A673 (cell line): ENCODE measurements at regions not wholly inside any gene's neighbourhood (a gene's known extent, or its start where the extent isn't known, plus 50 kb on each side); places are given as distances from the start of the nearest gene placed in this dataset.

Source experiments
- BruUV-seq: library from RNA; stranded (reverse); fragments of 400-500 nt; replicated peaks from 2 replicates; lab custom pipeline; 2021; lab: Mats Ljungman, UMichigan
- CTCF ChIA-PET: fragments of 300-600 bp; sonication (Branson Sonifier 250); formaldehyde crosslinking; loops from one replicate; lab custom pipeline; 2022; ENCODE audit warnings: antibody characterized with exemption; lab: Charles Lee
- POLR2A ChIA-PET: fragments of 300-600 bp; sonication (Branson Sonifier 250); formaldehyde crosslinking; loops from one replicate; lab custom pipeline; 2022; ENCODE audit warnings: antibody characterized with exemption; ENCODE audit not compliant: low non-redundant PET; lab: Charles Lee
- DNase-seq: peaks from one replicate; pipeline ENCODE4 v3.0.0-alpha.2; 2015; ENCODE audit warnings: low spot score
- H3K27ac ChIP-seq: fragments of 200-600 bp; sonication (generic); 2 replicates; pipeline ENCODE4 v1.5.1; 2016; ENCODE audit warnings: mixed run types, low read depth, mild to moderate bottlenecking, mixed read lengths, antibody characterized with exemption, low read length; ENCODE audit not compliant: poor library complexity, severe bottlenecking
- H3K27me3 ChIP-seq: fragments of 200-600 bp; sonication (generic); replicated peaks from 2 replicates; pipeline ENCODE4 v1.6.1; 2017; ENCODE audit warnings: mixed run types, low read depth, mild to moderate bottlenecking, mixed read lengths, antibody characterized with exemption, low read length; ENCODE audit not compliant: insufficient read depth, poor library complexity
- H3K36me3 ChIP-seq: fragments of 200-600 bp; sonication (generic); 2 replicates; pipeline ENCODE4 v1.6.1; 2016; ENCODE audit warnings: mixed run types, mild to moderate bottlenecking, mixed read lengths, antibody characterized with exemption, low read length; ENCODE audit not compliant: insufficient read depth, poor library complexity, severe bottlenecking
- H3K4me1 ChIP-seq: fragments of 200-600 bp; sonication (generic); 2 replicates; pipeline ENCODE4 v1.6.1; 2017; ENCODE audit warnings: mixed run types, mild to moderate bottlenecking, mixed read lengths, antibody characterized with exemption, low read length; ENCODE audit not compliant: insufficient read depth, poor library complexity, severe bottlenecking
- H3K4me3 ChIP-seq: fragments of 200-600 bp; sonication (generic); 2 replicates; pipeline ENCODE4 v1.5.1; 2016; ENCODE audit warnings: low read depth, mixed run types, mild to moderate bottlenecking, mixed read lengths, low read length; ENCODE audit not compliant: poor library complexity, severe bottlenecking
- H3K9me3 ChIP-seq: fragments of 200-600 bp; sonication (generic); 2 replicates; pipeline ENCODE4 v1.6.1; 2016; ENCODE audit warnings: mixed run types, low read depth, mild to moderate bottlenecking, mixed read lengths, antibody characterized with exemption, low read length; ENCODE audit not compliant: poor library complexity, severe bottlenecking
- EZH2 ChIP-seq: fragments of 200-600 bp; sonication (generic); IDR thresholded peaks from 2 replicates; pipeline ENCODE4 v1.6.1; 2017; ENCODE audit warnings: borderline replicate concordance, low read depth, mild to moderate bottlenecking, mixed read lengths, antibody characterized with exemption, low read length; ENCODE audit not compliant: poor library complexity, severe bottlenecking
- intact Hi-C: fragments of 100-400 bp; cut with micrococcal nuclease; formaldehyde crosslinking; loops from one replicate; pipeline ENCODE4 v1.10.0; 2022; ENCODE audit not compliant: unreplicated experiment
- TF ChIP-seq, protein P1 (sequence below): fragments of 300-800, 200-600 bp; sonication (generic); conservative IDR thresholded peaks from 2 replicates; pipeline ENCODE4 v1.5.1; 2017; ENCODE audit warnings: low read depth, mild to moderate bottlenecking, antibody characterized with exemption, low read length, moderate library complexity, mixed read lengths

DNA sequence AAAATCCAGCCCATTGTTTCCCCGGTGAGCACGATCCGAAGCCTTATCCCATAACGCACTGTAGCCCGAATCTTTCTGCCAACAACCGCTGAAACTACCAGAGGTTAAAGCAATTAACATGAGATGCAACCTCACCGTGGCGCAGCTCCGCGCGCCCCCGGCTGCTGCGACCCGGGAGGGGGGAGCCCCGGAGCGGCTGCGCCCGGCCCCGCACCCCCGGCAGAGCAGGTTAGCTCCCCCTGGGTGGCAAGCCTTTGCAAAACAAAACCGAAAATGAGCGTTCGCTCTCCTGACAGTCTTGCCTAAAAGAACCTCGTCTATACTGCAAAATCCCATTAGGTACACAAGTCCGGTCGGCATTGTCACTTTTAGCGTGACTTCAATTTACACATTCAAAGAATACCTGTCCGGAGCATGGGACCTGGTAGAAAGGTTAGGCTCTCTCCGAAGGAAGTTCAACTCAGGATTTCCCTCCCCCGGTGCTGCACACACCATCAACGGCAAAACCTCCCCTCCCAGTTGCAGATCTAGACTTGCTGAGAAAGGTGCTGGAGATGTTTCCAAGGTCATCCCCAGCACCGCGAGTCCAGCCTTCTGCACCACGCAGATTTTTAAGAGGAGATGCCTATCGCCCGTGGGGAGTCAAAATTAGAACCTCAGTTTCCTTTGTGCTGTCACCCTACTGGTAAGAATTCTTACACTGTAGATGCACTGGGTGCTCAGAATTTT lies 107.5 kb downstream of the ZNF281 start:
- BruUV-seq, result no TSS peak
- peak overlapping the region; percentile 69 for H3K4me3 ChIP-seq
- peaks cover 6% of the 10 kb centered on the region for H3K4me1 ChIP-seq
- intact Hi-C loops, result loop anchor here (10.0 kb wide), 1 partner anchor 182 kb away; no protein-coding TSS in a partner anchor
- H3K9me3 ChIP-seq, result no peaks in the 10 kb centered on the region
- ChIA-PET CTCF (no interaction called here), POLR2A (no interaction called here)
- H3K36me3 ChIP-seq, result no peaks in the 10 kb centered on the region
- no peak for TF ChIP-seq EZH2
- TF ChIP-seq, protein P1, sequence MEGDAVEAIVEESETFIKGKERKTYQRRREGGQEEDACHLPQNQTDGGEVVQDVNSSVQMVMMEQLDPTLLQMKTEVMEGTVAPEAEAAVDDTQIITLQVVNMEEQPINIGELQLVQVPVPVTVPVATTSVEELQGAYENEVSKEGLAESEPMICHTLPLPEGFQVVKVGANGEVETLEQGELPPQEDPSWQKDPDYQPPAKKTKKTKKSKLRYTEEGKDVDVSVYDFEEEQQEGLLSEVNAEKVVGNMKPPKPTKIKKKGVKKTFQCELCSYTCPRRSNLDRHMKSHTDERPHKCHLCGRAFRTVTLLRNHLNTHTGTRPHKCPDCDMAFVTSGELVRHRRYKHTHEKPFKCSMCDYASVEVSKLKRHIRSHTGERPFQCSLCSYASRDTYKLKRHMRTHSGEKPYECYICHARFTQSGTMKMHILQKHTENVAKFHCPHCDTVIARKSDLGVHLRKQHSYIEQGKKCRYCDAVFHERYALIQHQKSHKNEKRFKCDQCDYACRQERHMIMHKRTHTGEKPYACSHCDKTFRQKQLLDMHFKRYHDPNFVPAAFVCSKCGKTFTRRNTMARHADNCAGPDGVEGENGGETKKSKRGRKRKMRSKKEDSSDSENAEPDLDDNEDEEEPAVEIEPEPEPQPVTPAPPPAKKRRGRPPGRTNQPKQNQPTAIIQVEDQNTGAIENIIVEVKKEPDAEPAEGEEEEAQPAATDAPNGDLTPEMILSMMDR, result no peak; the same call in 1 of the 2 replicates
- no peaks in the 10 kb centered on the region for H3K27me3 ChIP-seq
- H3K27ac ChIP-seq, result no peak overlapping the region
- peak; percentile 33 for DNase-seq

DNA sequence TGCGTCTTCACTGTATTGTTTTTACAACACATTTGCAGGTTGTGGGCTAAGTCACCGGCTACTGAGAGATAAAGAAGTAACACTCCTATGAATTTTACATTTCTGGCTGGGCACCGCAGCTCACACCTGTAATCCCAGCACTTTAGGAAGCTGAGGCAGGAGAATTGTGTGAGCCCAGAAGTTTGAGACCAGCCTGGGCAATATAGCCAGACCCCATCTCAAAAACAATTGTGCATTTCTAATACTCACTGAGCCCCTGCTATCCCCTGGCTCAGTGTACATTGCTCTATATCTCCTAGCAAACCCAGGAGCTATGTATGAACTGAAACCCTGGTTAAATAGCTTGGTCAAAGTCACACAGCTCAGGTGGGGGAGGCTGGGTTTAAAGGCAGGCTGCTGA lies 108.7 kb downstream of the ZNF281 start:
- Histone ChIP-seq H3K9me3 (no peaks in the 10 kb centered on the region), H3K27ac (no peak overlapping the region), H3K27me3 (no peaks in the 10 kb centered on the region), H3K36me3 (no peaks in the 10 kb centered on the region), H3K4me3 (no peak overlapping the region), H3K4me1 (peaks cover 6% of the 10 kb centered on the region)
- ChIA-PET CTCF (no interaction called here), POLR2A (interaction anchor here (0.8 kb wide), 1 partner anchor 1841 kb away, joined by 3 read pairs; no protein-coding TSS in a partner anchor)
- intact Hi-C loops, result loop anchor here (10.0 kb wide), 1 partner anchor 184 kb away; no protein-coding TSS in a partner anchor
- TF ChIP-seq EZH2, result no peak
- TF ChIP-seq, protein P1, result no peak
- no TSS peak for BruUV-seq
- DNase-seq, result no peak

DNA sequence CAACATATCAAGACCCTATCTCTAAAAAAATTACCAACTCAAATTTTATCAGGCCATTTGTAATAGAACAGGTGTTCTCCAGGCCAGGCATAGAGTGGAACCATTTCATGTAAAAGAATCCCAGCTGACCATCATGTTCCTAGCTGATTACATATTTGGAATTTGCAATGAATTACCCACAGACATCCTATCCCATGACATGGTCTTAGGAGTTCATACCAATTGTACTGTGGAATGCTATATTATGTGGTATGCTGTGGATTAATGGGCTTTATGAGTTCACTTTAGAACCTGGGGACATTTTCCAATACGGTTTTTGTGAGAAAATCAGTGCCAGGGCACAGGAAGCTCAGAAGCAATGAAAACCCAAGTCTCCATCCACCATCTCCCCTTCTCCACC lies 110.3 kb downstream of the ZNF281 start:
- Histone ChIP-seq H3K9me3 (no peaks in the 10 kb centered on the region), H3K27ac (no peak overlapping the region), H3K27me3 (no peaks in the 10 kb centered on the region), H3K4me1 (peaks cover 6% of the 10 kb centered on the region), H3K4me3 (no peak overlapping the region), H3K36me3 (no peaks in the 10 kb centered on the region)
- ChIA-PET CTCF (no interaction called here), POLR2A (no interaction called here)
- DNase-seq, result no peak
- intact Hi-C loops, result no loop called here
- BruUV-seq, result no TSS peak
- TF ChIP-seq, protein P1, result no peak
- TF ChIP-seq EZH2, result no peak
